Activated naive CD8-positive, alpha-beta T cell (primary cell): ENCODE measurements at regions not wholly inside any gene's neighbourhood (a gene's known extent, or its start where the extent isn't known, plus 50 kb on each side); places are given as distances from the start of the nearest gene placed in this dataset.
A peak's percentile ranks its signal among the peaks of the same experiment; 100 is the strongest.

Source experiments
- H3K27ac Mint-ChIP-seq: one replicate; pipeline ENCODE4 v1.8.0; 2021; ENCODE audit warnings: mixed read lengths
- H3K27me3 Mint-ChIP-seq: one replicate; pipeline ENCODE4 v1.8.0; 2021; ENCODE audit warnings: mixed read lengths
- H3K36me3 Mint-ChIP-seq: one replicate; pipeline ENCODE4 v1.8.0; 2021; ENCODE audit warnings: mixed read lengths
- H3K4me1 Mint-ChIP-seq: one replicate; pipeline ENCODE4 v1.8.0; 2021; ENCODE audit warnings: low read depth, mixed read lengths
- H3K4me3 Mint-ChIP-seq: one replicate; pipeline ENCODE4 v1.8.0; 2021; ENCODE audit warnings: mild to moderate bottlenecking, mixed read lengths
- H3K9me3 Mint-ChIP-seq: one replicate; pipeline ENCODE4 v1.8.0; 2021; ENCODE audit warnings: low read depth, mixed read lengths

- Mint-ChIP-seq H3K4me3 (no peak overlapping the region), H3K27me3 (peaks cover 4% of the 10 kb centered on the region), H3K27ac (no peak overlapping the region), H3K9me3 (no peaks in the 10 kb centered on the region), H3K4me1 (no peaks in the 10 kb centered on the region), H3K36me3 (peaks cover 3% of the 10 kb centered on the region)
Measured at GRCh38 chr1:229043115-229043514, 227.8 kb upstream of the RAB4A start.

GRCh38 chr1:229046251-229046853 lies 224.6 kb upstream of the RAB4A start:
- Mint-ChIP-seq H3K36me3 (peaks cover 3% of the 10 kb centered on the region), H3K9me3 (no peaks in the 10 kb centered on the region), H3K27ac (no peak overlapping the region), H3K4me3 (no peak overlapping the region), H3K4me1 (peaks cover 7% of the 10 kb centered on the region), H3K27me3 (no peaks in the 10 kb centered on the region)

DNA sequence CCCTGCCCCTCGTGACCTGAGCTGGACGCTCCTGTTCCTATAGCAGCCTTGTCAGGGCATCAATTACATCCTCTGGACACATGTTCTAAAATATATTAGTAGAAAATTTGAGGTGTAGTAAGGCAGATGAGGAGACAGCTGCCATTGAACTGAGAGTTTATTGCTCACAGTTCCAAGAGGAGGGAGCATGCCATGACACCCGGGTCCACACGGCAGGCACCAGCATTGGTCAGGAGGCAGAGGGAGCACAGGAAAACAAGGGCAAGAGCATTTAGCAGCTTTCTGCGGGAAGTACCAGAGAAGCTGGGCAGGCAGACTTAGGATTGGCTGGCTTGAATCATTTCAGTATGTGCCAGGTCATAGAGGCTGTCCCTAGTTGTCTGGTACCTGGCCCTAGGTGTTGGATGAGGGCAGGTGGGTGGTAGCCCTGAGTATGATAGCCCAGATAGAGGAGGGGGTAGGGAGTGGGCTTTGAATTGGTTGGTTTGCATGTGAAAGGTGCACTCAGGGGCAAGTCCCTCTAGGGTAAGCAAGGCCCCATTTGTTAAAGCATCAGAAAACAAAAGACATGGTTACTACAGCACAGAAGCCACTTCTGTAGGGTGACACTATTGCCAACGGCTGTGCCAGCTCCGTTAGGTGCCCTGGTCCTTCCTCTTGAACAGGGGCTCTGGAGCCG lies 223.6 kb upstream of the RAB4A start:
- Mint-ChIP-seq H3K4me3 (no peak overlapping the region), H3K27ac (no peak overlapping the region), H3K36me3 (peaks cover 3% of the 10 kb centered on the region), H3K27me3 (no peaks in the 10 kb centered on the region), H3K9me3 (no peaks in the 10 kb centered on the region), H3K4me1 (peaks cover 10% of the 10 kb centered on the region)

DNA sequence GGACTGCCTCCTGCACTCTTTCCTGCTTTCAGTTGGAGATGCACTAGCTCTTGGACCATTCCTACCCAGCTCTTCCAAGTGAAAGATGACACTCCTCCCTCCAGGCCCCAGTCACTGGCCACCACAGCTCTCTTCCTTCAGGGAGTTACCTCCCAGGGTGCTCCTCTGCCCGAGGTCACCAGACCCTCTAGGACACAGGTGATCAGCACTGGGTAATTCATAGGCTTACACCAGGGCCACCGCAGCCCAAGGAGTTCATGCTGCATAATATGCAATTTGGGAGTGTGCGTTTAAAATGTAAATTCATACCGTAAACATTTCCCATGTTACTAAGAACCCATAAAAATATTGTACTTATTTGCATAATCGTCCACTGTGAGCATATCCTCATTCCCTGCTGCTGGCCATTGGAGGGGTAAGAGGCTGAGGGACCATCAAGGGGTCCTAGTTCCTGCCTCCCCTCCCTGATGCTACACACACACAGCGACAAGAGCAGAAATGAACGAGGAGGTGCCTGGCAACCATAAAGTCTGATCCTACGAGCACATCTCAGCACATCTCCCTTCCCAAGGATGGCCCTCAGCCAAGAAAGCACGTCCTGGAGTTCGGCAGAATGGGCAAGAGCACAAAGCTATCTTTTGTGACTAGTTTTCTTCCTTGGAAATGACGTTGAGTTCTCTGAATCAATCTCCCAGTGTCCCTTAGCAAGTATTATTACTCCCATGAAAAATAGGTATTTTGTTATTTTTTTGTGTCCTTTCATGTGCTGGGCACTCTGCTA lies 222.9 kb upstream of the RAB4A start:
- Mint-ChIP-seq H3K27me3 (no peaks in the 10 kb centered on the region), H3K4me1 (peaks cover 10% of the 10 kb centered on the region), H3K4me3 (no peak overlapping the region), H3K36me3 (peaks cover 3% of the 10 kb centered on the region), H3K27ac (no peak overlapping the region), H3K9me3 (no peaks in the 10 kb centered on the region)

DNA sequence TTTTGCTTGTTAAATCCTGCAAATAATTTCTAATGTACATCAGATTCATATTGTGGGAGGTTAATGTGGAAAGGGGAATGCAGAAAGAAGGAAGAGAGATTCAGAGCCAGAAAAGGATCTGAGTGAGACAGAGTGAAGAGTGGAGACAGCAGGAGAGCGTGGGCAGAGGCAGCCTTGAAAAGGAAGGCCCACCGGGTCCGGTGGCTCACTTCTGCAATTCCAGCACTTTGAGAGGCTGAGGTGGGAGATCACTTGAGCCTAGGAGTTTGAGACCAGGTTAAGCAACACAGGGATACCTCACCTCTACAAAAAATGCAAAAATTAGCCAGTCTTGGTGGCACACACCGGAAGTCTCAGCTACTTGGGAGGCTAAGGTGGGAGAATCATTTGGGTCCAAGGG lies 222.0 kb upstream of the RAB4A start:
- Mint-ChIP-seq H3K4me1 (peaks cover 10% of the 10 kb centered on the region), H3K9me3 (no peaks in the 10 kb centered on the region), H3K27me3 (no peaks in the 10 kb centered on the region), H3K36me3 (peaks cover 3% of the 10 kb centered on the region), H3K4me3 (no peak overlapping the region), H3K27ac (no peak overlapping the region)

DNA sequence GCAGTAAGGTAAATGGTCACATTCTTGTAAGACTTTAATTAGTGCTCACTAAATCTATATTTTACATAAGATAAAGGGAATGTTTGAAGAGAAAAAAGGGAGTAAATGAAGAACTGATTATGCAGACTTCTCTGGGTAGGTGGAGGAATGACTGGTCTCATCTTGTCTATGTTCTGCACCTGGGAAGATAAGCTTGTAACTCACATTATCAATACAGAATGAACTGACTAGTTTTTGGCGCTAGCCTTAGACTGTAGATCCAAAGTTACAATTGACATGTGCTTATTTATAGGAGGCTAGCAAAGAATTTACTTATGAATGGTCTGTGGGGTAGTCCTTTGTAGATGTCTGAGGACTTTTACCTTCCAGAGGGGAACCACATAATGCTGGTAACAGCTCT lies 214.9 kb upstream of the RAB4A start:
- H3K9me3 Mint-ChIP-seq: no peaks in the 10 kb centered on the region
- H3K36me3 Mint-ChIP-seq: no peaks in the 10 kb centered on the region
- no peak overlapping the region for H3K4me3 Mint-ChIP-seq
- H3K27ac Mint-ChIP-seq: no peak overlapping the region
- peaks cover 59% of the 10 kb centered on the region for H3K4me1 Mint-ChIP-seq
- H3K27me3 Mint-ChIP-seq: no peaks in the 10 kb centered on the region

GRCh38 chr1:229058111-229058561 lies 212.8 kb upstream of the RAB4A start:
- Mint-ChIP-seq H3K36me3 (no peaks in the 10 kb centered on the region), H3K27ac (peak overlapping the region; percentile 34), H3K9me3 (no peaks in the 10 kb centered on the region), H3K4me3 (peak overlapping the region; percentile 46), H3K27me3 (no peaks in the 10 kb centered on the region), H3K4me1 (peaks cover 55% of the 10 kb centered on the region)

DNA sequence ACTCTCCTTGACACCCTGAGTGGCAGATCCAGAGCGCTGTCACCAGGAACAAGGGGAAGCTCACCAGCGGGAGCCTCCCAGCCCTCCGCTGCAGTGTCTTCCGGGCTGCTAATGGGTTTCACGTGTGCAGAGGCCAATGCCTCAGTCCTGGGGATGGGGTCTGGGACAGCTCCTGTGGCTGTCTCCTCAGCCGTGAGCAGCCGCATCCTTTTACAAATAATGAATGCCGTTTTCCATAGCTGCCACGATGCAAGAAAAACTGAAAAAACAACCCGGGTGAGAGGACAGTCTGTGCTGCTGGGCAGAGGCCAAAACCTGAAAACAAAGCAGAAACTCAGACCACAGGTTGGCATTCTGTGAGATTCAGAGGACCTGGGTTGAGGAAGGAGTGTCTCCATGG lies 212.2 kb upstream of the RAB4A start:
- peak overlapping the region; percentile 16 for H3K27ac Mint-ChIP-seq
- H3K4me3 Mint-ChIP-seq: peak overlapping the region; percentile 46
- H3K36me3 Mint-ChIP-seq: no peaks in the 10 kb centered on the region
- no peaks in the 10 kb centered on the region for H3K9me3 Mint-ChIP-seq
- H3K27me3 Mint-ChIP-seq: no peaks in the 10 kb centered on the region
- peaks cover 55% of the 10 kb centered on the region for H3K4me1 Mint-ChIP-seq

DNA sequence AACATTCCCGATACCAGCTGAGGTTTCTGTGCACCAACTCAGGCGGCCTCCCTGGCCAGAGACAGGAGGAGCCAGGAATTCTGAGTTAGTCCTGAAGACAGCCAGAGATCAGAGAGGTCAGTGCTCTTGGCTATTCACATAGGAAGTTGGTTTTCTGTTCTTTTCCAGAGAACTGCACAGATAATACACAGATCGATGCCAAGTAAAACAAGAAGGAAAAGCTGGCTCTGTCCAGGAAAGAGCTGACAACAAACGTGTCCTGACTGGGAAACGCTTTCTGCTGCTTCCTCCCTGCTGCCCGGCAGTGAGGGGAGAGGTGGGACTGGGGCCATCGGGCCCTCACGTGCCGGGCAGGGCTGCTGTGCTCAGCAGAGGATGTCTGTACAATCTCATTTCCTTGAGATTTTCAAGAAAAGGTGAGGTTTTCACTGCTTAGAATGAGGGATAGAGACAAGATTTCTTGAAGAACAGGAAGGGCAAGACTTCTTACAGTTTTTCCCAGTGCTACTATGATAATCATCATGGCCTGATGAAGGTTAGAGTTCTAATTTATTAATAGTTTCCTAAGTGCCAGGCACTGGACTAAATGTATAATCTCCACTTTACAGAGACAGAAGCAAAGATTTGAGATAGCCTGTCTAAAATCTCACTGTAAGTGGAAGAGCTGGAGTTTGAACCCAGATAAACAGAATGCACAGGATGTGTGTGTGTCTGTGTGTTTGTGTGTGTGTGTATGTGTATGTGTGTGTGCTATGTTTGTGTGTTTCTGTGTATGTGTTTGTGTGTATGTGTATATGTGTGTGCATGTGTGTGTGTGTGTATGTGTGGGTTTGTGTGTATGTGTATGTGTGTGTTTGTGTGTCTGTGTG lies 211.0 kb upstream of the RAB4A start:
- no peaks in the 10 kb centered on the region for H3K9me3 Mint-ChIP-seq
- peak overlapping the region; percentile 42 for H3K4me3 Mint-ChIP-seq
- H3K36me3 Mint-ChIP-seq: no peaks in the 10 kb centered on the region
- H3K27ac Mint-ChIP-seq: no peak overlapping the region
- H3K27me3 Mint-ChIP-seq: no peaks in the 10 kb centered on the region
- peaks cover 54% of the 10 kb centered on the region for H3K4me1 Mint-ChIP-seq

GRCh38 chr1:229062135-229062534 lies 208.8 kb upstream of the RAB4A start:
- H3K9me3 Mint-ChIP-seq: no peaks in the 10 kb centered on the region
- H3K36me3 Mint-ChIP-seq: no peaks in the 10 kb centered on the region
- no peak overlapping the region for H3K4me3 Mint-ChIP-seq
- no peak overlapping the region for H3K27ac Mint-ChIP-seq
- H3K27me3 Mint-ChIP-seq: no peaks in the 10 kb centered on the region
- H3K4me1 Mint-ChIP-seq: peaks cover 44% of the 10 kb centered on the region

DNA sequence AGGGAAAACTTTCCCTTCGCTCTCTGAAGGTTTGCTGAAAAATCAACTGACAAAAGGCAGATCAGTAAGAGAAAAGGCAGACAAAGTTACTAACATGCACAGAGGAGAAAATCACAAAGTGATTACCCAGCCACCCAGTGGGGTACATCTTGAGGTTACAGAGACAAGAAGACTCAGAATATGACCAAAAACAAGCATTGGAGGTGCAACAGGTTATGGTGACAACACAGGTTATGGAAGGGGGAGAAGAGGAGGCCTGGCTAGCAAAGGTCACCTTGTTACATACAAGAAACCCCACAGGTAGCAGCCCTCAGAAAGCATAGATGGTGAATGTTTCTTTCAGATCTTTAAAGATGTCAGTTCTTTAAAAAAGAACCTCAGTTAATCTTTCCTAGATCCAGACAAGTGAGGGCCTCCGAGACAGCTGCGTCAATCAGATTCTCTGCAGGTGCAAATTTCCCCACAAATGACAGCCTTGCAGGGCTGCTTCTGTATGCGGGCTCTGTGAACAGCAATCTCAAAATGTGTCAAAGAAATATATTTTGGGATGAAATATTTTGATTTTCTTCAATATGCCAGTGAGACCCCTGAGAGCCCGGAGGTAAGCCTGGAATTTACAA lies 207.6 kb upstream of the RAB4A start:
- H3K27ac Mint-ChIP-seq: no peak overlapping the region
- H3K27me3 Mint-ChIP-seq: no peaks in the 10 kb centered on the region
- H3K36me3 Mint-ChIP-seq: no peaks in the 10 kb centered on the region
- no peak overlapping the region for H3K4me3 Mint-ChIP-seq
- H3K9me3 Mint-ChIP-seq: no peaks in the 10 kb centered on the region
- peaks cover 42% of the 10 kb centered on the region for H3K4me1 Mint-ChIP-seq

- Mint-ChIP-seq H3K27ac (no peak overlapping the region), H3K4me1 (peaks cover 38% of the 10 kb centered on the region), H3K4me3 (no peak overlapping the region), H3K36me3 (no peaks in the 10 kb centered on the region), H3K9me3 (no peaks in the 10 kb centered on the region), H3K27me3 (no peaks in the 10 kb centered on the region)
Measured at GRCh38 chr1:229064320-229065168, 206.4 kb upstream of the RAB4A start.

DNA sequence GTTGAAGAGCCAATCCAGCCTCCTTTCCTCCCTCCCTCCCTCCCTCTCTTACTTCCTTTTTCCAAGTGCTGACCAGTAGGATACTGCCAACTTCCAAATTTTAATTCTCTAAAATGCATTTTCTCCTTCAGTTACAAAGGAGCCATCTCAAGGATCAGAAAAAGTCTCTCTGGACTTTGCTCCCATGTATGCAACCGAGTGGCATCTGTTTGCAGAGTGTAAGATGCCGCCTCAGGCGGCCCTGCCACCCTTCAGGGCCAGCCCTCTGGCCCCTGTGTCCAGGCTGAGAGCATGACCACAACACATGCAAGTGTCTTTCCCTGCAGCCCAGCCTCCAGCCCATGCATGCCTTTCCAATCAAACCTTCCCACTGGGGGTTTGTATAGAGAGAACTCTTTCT lies 205.3 kb upstream of the RAB4A start:
- Mint-ChIP-seq H3K4me3 (no peak overlapping the region), H3K9me3 (no peaks in the 10 kb centered on the region), H3K36me3 (no peaks in the 10 kb centered on the region), H3K27ac (no peak overlapping the region), H3K27me3 (no peaks in the 10 kb centered on the region), H3K4me1 (peaks cover 30% of the 10 kb centered on the region)

- H3K4me1 Mint-ChIP-seq: peaks cover 28% of the 10 kb centered on the region
- no peak overlapping the region for H3K27ac Mint-ChIP-seq
- no peak overlapping the region for H3K4me3 Mint-ChIP-seq
- no peaks in the 10 kb centered on the region for H3K36me3 Mint-ChIP-seq
- no peaks in the 10 kb centered on the region for H3K9me3 Mint-ChIP-seq
- no peaks in the 10 kb centered on the region for H3K27me3 Mint-ChIP-seq
Measured at GRCh38 chr1:229066591-229066990, 204.3 kb upstream of the RAB4A start.
